ENCODE measurements at regions not wholly inside any gene's neighbourhood (a gene's known extent, or its start where the extent isn't known, plus 50 kb on each side); places are given as distances from the start of the nearest gene placed in this dataset.

DNA sequence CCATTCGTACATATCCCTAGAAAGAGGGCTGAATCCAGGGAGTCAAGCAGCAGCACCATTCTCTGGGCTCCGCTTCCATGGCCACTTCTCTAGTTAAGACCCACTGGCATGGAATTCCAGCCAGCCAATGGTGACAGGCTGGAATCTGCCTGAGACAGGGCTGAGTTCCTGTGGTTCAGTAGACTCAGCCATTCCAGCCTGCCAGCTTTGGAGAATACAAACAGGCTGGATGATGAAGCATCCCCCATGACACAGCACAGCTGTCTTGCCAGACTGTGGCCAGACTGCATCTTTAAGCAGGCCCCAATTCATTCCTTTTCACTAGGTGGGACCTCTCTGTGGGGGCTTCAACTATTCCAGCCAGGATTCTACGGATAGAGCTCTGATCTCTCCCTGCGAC is 329.6 kb downstream of the XPNPEP1 start:
- no peak overlapping the region for H3K27ac ChIP-seq (ENCODE audit: low read depth, low read length)
- H3K4me3 ChIP-seq (ENCODE audit: low read depth, low read length) = no peak overlapping the region
- TF ChIP-seq, protein P1, sequence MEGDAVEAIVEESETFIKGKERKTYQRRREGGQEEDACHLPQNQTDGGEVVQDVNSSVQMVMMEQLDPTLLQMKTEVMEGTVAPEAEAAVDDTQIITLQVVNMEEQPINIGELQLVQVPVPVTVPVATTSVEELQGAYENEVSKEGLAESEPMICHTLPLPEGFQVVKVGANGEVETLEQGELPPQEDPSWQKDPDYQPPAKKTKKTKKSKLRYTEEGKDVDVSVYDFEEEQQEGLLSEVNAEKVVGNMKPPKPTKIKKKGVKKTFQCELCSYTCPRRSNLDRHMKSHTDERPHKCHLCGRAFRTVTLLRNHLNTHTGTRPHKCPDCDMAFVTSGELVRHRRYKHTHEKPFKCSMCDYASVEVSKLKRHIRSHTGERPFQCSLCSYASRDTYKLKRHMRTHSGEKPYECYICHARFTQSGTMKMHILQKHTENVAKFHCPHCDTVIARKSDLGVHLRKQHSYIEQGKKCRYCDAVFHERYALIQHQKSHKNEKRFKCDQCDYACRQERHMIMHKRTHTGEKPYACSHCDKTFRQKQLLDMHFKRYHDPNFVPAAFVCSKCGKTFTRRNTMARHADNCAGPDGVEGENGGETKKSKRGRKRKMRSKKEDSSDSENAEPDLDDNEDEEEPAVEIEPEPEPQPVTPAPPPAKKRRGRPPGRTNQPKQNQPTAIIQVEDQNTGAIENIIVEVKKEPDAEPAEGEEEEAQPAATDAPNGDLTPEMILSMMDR (IDR thresholded peaks at IDR 0.05; ENCODE audit: low read depth, low read length) = no peak
- ChIA-PET CTCF (no interaction called here), POLR2A (no interaction called here)
- H3K27me3 ChIP-seq (ENCODE audit: control insufficient read depth, insufficient read depth, low read length) = no peaks in the 10 kb centered on the region
- peaks cover 20% of the 10 kb centered on the region for H3K9me3 ChIP-seq (ENCODE audit: control insufficient read depth, insufficient read depth, low read length)
- DNase-seq (ENCODE audit: low read depth, low spot score) = no peak

DNA sequence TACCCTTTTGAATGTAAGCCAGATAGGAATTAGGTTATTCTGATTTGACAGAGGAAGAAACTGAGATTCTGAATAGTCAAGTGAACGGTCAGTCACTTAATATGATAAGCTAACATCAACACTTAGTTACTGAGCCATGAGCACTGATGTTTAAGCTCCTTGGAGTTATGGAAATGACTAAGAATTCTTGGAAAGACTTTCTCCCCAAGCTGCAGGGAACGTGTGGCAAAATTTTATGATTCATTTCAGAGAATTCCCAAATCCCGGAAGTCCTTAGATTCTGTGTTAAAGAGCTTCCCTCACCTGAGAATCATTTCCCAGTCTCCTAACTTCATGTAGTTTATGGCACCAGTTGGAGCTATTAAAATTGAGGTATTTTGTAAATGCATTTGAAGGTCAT is 330.9 kb downstream of the XPNPEP1 start:
- H3K4me3 ChIP-seq (ENCODE audit: low read depth, low read length) = no peak overlapping the region
- CTCF ChIA-PET = no interaction called here

DNA sequence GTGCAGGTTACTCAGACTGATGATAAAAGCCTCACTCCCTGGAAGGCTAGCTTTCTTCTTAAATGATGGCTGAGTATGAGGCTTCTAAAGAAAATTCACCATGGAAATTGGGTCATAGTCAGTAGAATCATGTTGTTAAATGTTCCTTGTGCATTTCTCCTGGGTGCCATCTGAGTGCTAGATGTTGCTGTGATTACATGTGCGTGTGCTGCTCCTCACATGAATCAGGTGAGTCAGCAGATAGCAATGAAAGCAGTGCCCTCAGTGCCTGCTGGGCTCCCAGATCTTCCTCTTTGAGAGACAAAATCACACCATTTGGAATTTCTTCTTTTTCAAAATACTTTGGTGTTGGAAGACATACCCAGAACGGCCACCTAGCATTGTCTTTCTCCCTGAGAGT is 331.7 kb downstream of the XPNPEP1 start:
- no peak overlapping the region for H3K27ac ChIP-seq (ENCODE audit: low read depth, low read length)
- ChIA-PET CTCF (no interaction called here), POLR2A (no interaction called here)
- TF ChIP-seq, protein P1 (IDR thresholded peaks at IDR 0.05; ENCODE audit: low read depth, low read length) = no peak
- no peak overlapping the region for H3K4me3 ChIP-seq (ENCODE audit: low read depth, low read length)
- H3K9me3 ChIP-seq (ENCODE audit: control insufficient read depth, insufficient read depth, low read length) = peaks cover 20% of the 10 kb centered on the region
- no peaks in the 10 kb centered on the region for H3K27me3 ChIP-seq (ENCODE audit: control insufficient read depth, insufficient read depth, low read length)
- no peak for DNase-seq (ENCODE audit: low read depth, low spot score)

More for the DNA sequence above, 330.9 kb downstream of the XPNPEP1 start:
- Histone ChIP-seq H3K27ac (ENCODE audit: low read depth, low read length) (no peak overlapping the region), H3K9me3 (ENCODE audit: control insufficient read depth, insufficient read depth, low read length) (peaks cover 20% of the 10 kb centered on the region), H3K27me3 (ENCODE audit: control insufficient read depth, insufficient read depth, low read length) (no peaks in the 10 kb centered on the region)
- TF ChIP-seq, protein P1 (IDR thresholded peaks at IDR 0.05; ENCODE audit: low read depth, low read length) = no peak
- no peak for DNase-seq (ENCODE audit: low read depth, low spot score)
- POLR2A ChIA-PET = no interaction called here

- no peak for DNase-seq (ENCODE audit: low read depth, low spot score)
- ChIA-PET CTCF (no interaction called here), POLR2A (no interaction called here)
- TF ChIP-seq, protein P1 (IDR thresholded peaks at IDR 0.05; ENCODE audit: low read depth, low read length) = no peak
- Histone ChIP-seq H3K9me3 (ENCODE audit: control insufficient read depth, insufficient read depth, low read length) (peaks cover 10% of the 10 kb centered on the region), H3K4me3 (ENCODE audit: low read depth, low read length) (no peak overlapping the region), H3K27ac (ENCODE audit: low read depth, low read length) (no peak overlapping the region), H3K27me3 (ENCODE audit: control insufficient read depth, insufficient read depth, low read length) (no peaks in the 10 kb centered on the region)
Observed at GRCh38 chr10:109588259-109588658, 335.1 kb downstream of the XPNPEP1 start.

GRCh38 chr10:109587366-109587765 is 335.9 kb downstream of the XPNPEP1 start:
- Histone ChIP-seq H3K27ac (ENCODE audit: low read depth, low read length) (no peak overlapping the region), H3K27me3 (ENCODE audit: control insufficient read depth, insufficient read depth, low read length) (no peaks in the 10 kb centered on the region), H3K4me3 (ENCODE audit: low read depth, low read length) (no peak overlapping the region), H3K9me3 (ENCODE audit: control insufficient read depth, insufficient read depth, low read length) (peaks cover 6% of the 10 kb centered on the region; the same call in 1 of the 2 replicates)
- no peak for DNase-seq (ENCODE audit: low read depth, low spot score)
- TF ChIP-seq, protein P1 (IDR thresholded peaks at IDR 0.05; ENCODE audit: low read depth, low read length) = no peak
- ChIA-PET POLR2A (no interaction called here), CTCF (no interaction called here)
